ENCODE measurements at regions not wholly inside any gene's neighbourhood (a gene's known extent, or its start where the extent isn't known, plus 50 kb on each side); places are given as distances from the start of the nearest gene placed in this dataset.

- peak; percentile 70; the same call in 1 of the 2 replicates for ATAC-seq
- CTCF ChIA-PET: interaction anchor here (0.6 kb wide), 1 partner anchor 63 kb away, joined by 4 read pairs; no protein-coding TSS in a partner anchor
Observed at GRCh38 chr2:220555961-220556630, 928.7 kb downstream of the SLC4A3 start.

GRCh38 chr2:220556658-220557057, 929.2 kb downstream of the SLC4A3 start:
- no peaks in the 10 kb centered on the region for H3K36me3 ChIP-seq (ENCODE audit: low read depth, low read length)
- H3K9me2 ChIP-seq (replicated peaks; ENCODE audit: low read length): no peaks in the 10 kb centered on the region
- H3K9me3 ChIP-seq (ENCODE audit: low read length): no peaks in the 10 kb centered on the region
- H3K9ac ChIP-seq (ENCODE audit: low read length): no peak overlapping the region
- peak; percentile 36 for DNase-seq
- BruUV-seq (replicated peaks): no TSS peak
- peak; percentile 38 for ATAC-seq
- H3K4me1 ChIP-seq (ENCODE audit: insufficient read depth, low read length): peaks cover 10% of the 10 kb centered on the region
- H3K4me3 ChIP-seq (ENCODE audit: low read length): no peak overlapping the region
- no peaks in the 10 kb centered on the region for H3K27me3 ChIP-seq (ENCODE audit: low read length)
- intact Hi-C loops (cut with micrococcal nuclease): no loop called here
- CTCF ChIA-PET: interaction anchor here (0.6 kb wide), 1 partner anchor 63 kb away, joined by 4 read pairs; no protein-coding TSS in a partner anchor
- POLR2A ChIA-PET (ENCODE audit: unreplicated experiment): no interaction called here
- peak overlapping the region; percentile 60 for H2AFZ ChIP-seq (ENCODE audit: low read length)
- H3K79me2 ChIP-seq (ENCODE audit: low read length): no peaks in the 10 kb centered on the region
- no peak overlapping the region for H3K4me2 ChIP-seq (ENCODE audit: low read length)
- H4K20me1 ChIP-seq (ENCODE audit: low read length): no peaks in the 10 kb centered on the region
- H3F3A ChIP-seq (ENCODE audit: low read length, unreplicated experiment): no peaks in the 10 kb centered on the region
- no peak overlapping the region for H3K27ac ChIP-seq (ENCODE audit: low read length)
- no peak for TF ChIP-seq EZH2 (IDR thresholded peaks at IDR 0.05; ENCODE audit: low read length, unreplicated experiment)
- TF ChIP-seq CTCF (conservative IDR thresholded peaks at IDR 0.05; ENCODE audit: low read depth, low read length): no peak
- no peak for TF ChIP-seq EZH2phosphoT487 (IDR thresholded peaks at IDR 0.05; ENCODE audit: borderline replicate concordance, low read length)

More at GRCh38 chr2:220555961-220556630, 928.7 kb downstream of the SLC4A3 start:
- Histone ChIP-seq H2AFZ (ENCODE audit: low read length) (peak overlapping the region; percentile 60), H3K4me3 (ENCODE audit: low read length) (no peak overlapping the region), H3K27ac (ENCODE audit: low read length) (peak overlapping the region; percentile 9; the same call in 1 of the 2 replicates), H3K9ac (ENCODE audit: low read length) (no peak overlapping the region), H3K9me3 (ENCODE audit: low read length) (no peaks in the 10 kb centered on the region), H3K4me1 (ENCODE audit: insufficient read depth, low read length) (peaks cover 10% of the 10 kb centered on the region), H3K79me2 (ENCODE audit: low read length) (no peaks in the 10 kb centered on the region), H3K27me3 (ENCODE audit: low read length) (no peaks in the 10 kb centered on the region), H3K9me2 (replicated peaks; ENCODE audit: low read length) (no peaks in the 10 kb centered on the region), H4K20me1 (ENCODE audit: low read length) (no peaks in the 10 kb centered on the region), H3K36me3 (ENCODE audit: low read depth, low read length) (no peaks in the 10 kb centered on the region), H3F3A (ENCODE audit: low read length, unreplicated experiment) (no peaks in the 10 kb centered on the region), H3K4me2 (ENCODE audit: low read length) (0 out of 2 replicates have a peak overlapping the region, but pooled peaks have one; percentile 20)
- BruUV-seq (replicated peaks): no TSS peak
- intact Hi-C loops (cut with micrococcal nuclease): no loop called here
- no peak for TF ChIP-seq EZH2phosphoT487 (IDR thresholded peaks at IDR 0.05; ENCODE audit: borderline replicate concordance, low read length)
- no peak for TF ChIP-seq EZH2 (IDR thresholded peaks at IDR 0.05; ENCODE audit: low read length, unreplicated experiment)
- TF ChIP-seq CTCF (conservative IDR thresholded peaks at IDR 0.05; ENCODE audit: low read depth, low read length): no peak
- peak; percentile 52 for DNase-seq
- POLR2A ChIA-PET (ENCODE audit: unreplicated experiment): no interaction called here

GRCh38 chr2:220560192-220560591, 932.8 kb downstream of the SLC4A3 start:
- POLR2A ChIA-PET (ENCODE audit: unreplicated experiment): no interaction called here
- H3K79me2 ChIP-seq (ENCODE audit: low read length): no peaks in the 10 kb centered on the region
- H3K27me3 ChIP-seq (ENCODE audit: low read length): no peaks in the 10 kb centered on the region
- no peaks in the 10 kb centered on the region for H4K20me1 ChIP-seq (ENCODE audit: low read length)
- no peaks in the 10 kb centered on the region for H3F3A ChIP-seq (ENCODE audit: low read length, unreplicated experiment)
- BruUV-seq (replicated peaks): no TSS peak
- H3K9ac ChIP-seq (ENCODE audit: low read length): no peak overlapping the region
- no peak overlapping the region for H2AFZ ChIP-seq (ENCODE audit: low read length)
- peaks cover 10% of the 10 kb centered on the region for H3K4me1 ChIP-seq (ENCODE audit: insufficient read depth, low read length)
- CTCF ChIA-PET: no interaction called here
- DNase-seq (no peak), ATAC-seq (no peak)
- H3K27ac ChIP-seq (ENCODE audit: low read length): no peak overlapping the region
- no peak overlapping the region for H3K4me2 ChIP-seq (ENCODE audit: low read length)
- TF ChIP-seq EZH2phosphoT487 (IDR thresholded peaks at IDR 0.05; ENCODE audit: borderline replicate concordance, low read length) (no peak), CTCF (conservative IDR thresholded peaks at IDR 0.05; ENCODE audit: low read depth, low read length) (no peak), EZH2 (IDR thresholded peaks at IDR 0.05; ENCODE audit: low read length, unreplicated experiment) (no peak)
- no peaks in the 10 kb centered on the region for H3K36me3 ChIP-seq (ENCODE audit: low read depth, low read length)
- H3K9me3 ChIP-seq (ENCODE audit: low read length): no peaks in the 10 kb centered on the region
- intact Hi-C loops (cut with micrococcal nuclease): no loop called here
- no peak overlapping the region for H3K4me3 ChIP-seq (ENCODE audit: low read length)
- no peaks in the 10 kb centered on the region for H3K9me2 ChIP-seq (replicated peaks; ENCODE audit: low read length)
